K562 (cell line): ENCODE measurements at regions not wholly inside any gene's neighbourhood (a gene's known extent, or its start where the extent isn't known, plus 50 kb on each side); places are given as distances from the start of the nearest gene placed in this dataset.

Experiments
- ATAC-seq: fragments of 200-7000 bp; cut with Tn5 transposase; 3 replicates; pipeline ENCODE4 v1.9.1; 2020; ENCODE audit warnings: moderate library complexity
- BruUV-seq: library from RNA; stranded (reverse); fragments of 400-500 nt; replicated peaks from 2 replicates; lab custom pipeline; 2021; lab: Mats Ljungman, UMichigan
- CTCF ChIA-PET: fragments of 300-600 bp; formaldehyde crosslinking; extraction: SDS; loops from one replicate; lab custom pipeline; 2021; ENCODE audit warnings: low intra/inter-chr PET ratio; lab: Yijun Ruan, JAX
- POLR2A ChIA-PET: fragments of 300-600, 350-650 bp; sonication (Branson Sonifier 250); formaldehyde crosslinking; extraction: SDS; loops from one replicate; lab custom pipeline; 2021; ENCODE audit warnings: antibody characterized with exemption, inconsistent platforms; lab: Yijun Ruan, JAX
- DNase-seq, 4 experiments: peaks; one replicate each; pipeline versions ENCODE4 v3.0.0 to v3.0.0-alpha.2; 2011 to 2018; ENCODE audit warnings: low spot score in 3 of 4, mixed read lengths in 3 of 4; ENCODE audit errors: extremely low read depth in 1 of 4
- FAIRE-seq: peaks from 2 replicates; lab custom pipeline; 2011; peaks lifted over from hg19 to GRCh38; lab: Jason Lieb, UNC
- H2AFZ ChIP-seq: 2 replicates; pipeline ENCODE4 v1.6.0; 2011; ENCODE audit warnings: low read depth, low read length, control low read depth, inconsistent platforms
- H3K27ac ChIP-seq: fragments of 200-600 bp; 3 replicates; pipeline ENCODE4 v1.8.0; 2011; ENCODE audit warnings: low read depth, mild to moderate bottlenecking, control low read depth, inconsistent platforms, low read length, moderate library complexity, mixed read lengths; ENCODE audit errors: extremely low read depth
- H3K27me3 ChIP-seq, 2 experiments: fragments of 300-600 bp in 1 of 2; 2 replicates in 1 of 2; 3 replicates in 1 of 2; pipeline versions ENCODE4 v1.6.0 to v1.8.0; 2011; ENCODE audit warnings: inconsistent platforms in 2 of 2, low read length in 2 of 2, mild to moderate bottlenecking in 1 of 2, mixed read lengths in 1 of 2, moderate library complexity in 1 of 2; ENCODE audit not compliant: control insufficient read depth in 2 of 2, insufficient read depth in 2 of 2
- H3K36me3 ChIP-seq: fragments of 300-600 bp; 3 replicates; pipeline ENCODE4 v1.8.0; 2011; ENCODE audit warnings: mild to moderate bottlenecking, low read length, inconsistent platforms; ENCODE audit not compliant: control insufficient read depth, insufficient read depth
- H3K4me1 ChIP-seq, 2 experiments: fragments of 200-600 bp in 1 of 2; replicated peaks in 1 of 2; 2 replicates in 1 of 2; 3 replicates in 1 of 2; pipeline versions ENCODE4 v1.5.1 to v1.8.0; 2011; ENCODE audit warnings: inconsistent platforms in 2 of 2, low read length in 2 of 2, mild to moderate bottlenecking in 1 of 2, mixed read lengths in 1 of 2, moderate library complexity in 1 of 2; ENCODE audit not compliant: control insufficient read depth in 2 of 2, insufficient read depth in 2 of 2
- H3K4me2 ChIP-seq: 2 replicates; pipeline ENCODE4 v1.6.1; 2011; ENCODE audit warnings: low read length, control low read depth, inconsistent platforms, mixed read lengths; ENCODE audit not compliant: insufficient read depth
- H3K4me3 ChIP-seq: fragments of 200-600 bp; sonication (generic), shearing (Covaris generic); 2 replicates; pipeline ENCODE4 v1.5.1; 2016; ENCODE audit warnings: control low read depth, inconsistent platforms
- H3K79me2 ChIP-seq: fragments of 200-600 bp; 3 replicates; pipeline ENCODE4 v1.8.0; 2011; ENCODE audit warnings: low read length, inconsistent platforms; ENCODE audit not compliant: control insufficient read depth, insufficient read depth
- H3K9ac ChIP-seq, 2 experiments: 2 replicates each; pipeline versions ENCODE4 v1.6.0 to v1.6.1; 2011; ENCODE audit warnings: low read depth in 2 of 2, low read length in 2 of 2, control low read depth in 1 of 2, inconsistent platforms in 1 of 2, mild to moderate bottlenecking in 1 of 2, mixed read lengths in 1 of 2; ENCODE audit not compliant: insufficient read depth in 1 of 2
- H3K9me1 ChIP-seq: one replicate; pipeline ENCODE4 v1.6.0; 2011; ENCODE audit warnings: inconsistent platforms, mild to moderate bottlenecking, low read length, moderate library complexity; ENCODE audit not compliant: control insufficient read depth, insufficient read depth
- H3K9me3 ChIP-seq: replicated peaks from 2 replicates; pipeline ENCODE4 v1.5.1; 2011; ENCODE audit warnings: low read depth, low read length, inconsistent platforms; ENCODE audit not compliant: control insufficient read depth, insufficient read depth
- H4K20me1 ChIP-seq: replicated peaks from 2 replicates; pipeline ENCODE4 v1.6.1; 2011; ENCODE audit warnings: low read length, inconsistent platforms, mixed read lengths; ENCODE audit not compliant: control insufficient read depth, insufficient read depth
- BCOR ChIP-seq: fragments of 450-650 bp; IDR thresholded peaks from 2 replicates; pipeline ENCODE4 v1.6.1; 2016
- CTBP1 ChIP-seq: fragments of 450-650 bp; IDR thresholded peaks from 2 replicates; pipeline ENCODE4 v1.6.1; 2016; ENCODE audit warnings: borderline replicate concordance
- HDGF ChIP-seq: fragments of 450-650 bp; IDR thresholded peaks from 2 replicates; pipeline ENCODE4 v1.6.1; 2016
- HES1 ChIP-seq: fragments of 450-650 bp; IDR thresholded peaks from 2 replicates; pipeline ENCODE4 v1.6.1; 2016; ENCODE audit warnings: low read depth, mild to moderate bottlenecking, moderate library complexity
- NFIC ChIP-seq: fragments of 450-650 bp; IDR thresholded peaks from 2 replicates; pipeline ENCODE4 v1.6.1; 2017; ENCODE audit warnings: mild to moderate bottlenecking, inconsistent platforms
- NFIX ChIP-seq: fragments of 250-450 bp; sonication (Bioruptor Pico); IDR thresholded peaks from 2 replicates; pipeline ENCODE4 v1.4.0; 2020; ENCODE audit warnings: low read depth, mild to moderate bottlenecking, moderate library complexity
- SIN3B ChIP-seq: fragments of 450-650 bp; IDR thresholded peaks from 2 replicates; pipeline ENCODE4 v1.6.1; 2017; ENCODE audit warnings: low read depth, mild to moderate bottlenecking, moderate library complexity
- ZNF217 ChIP-seq: sonication (generic); formaldehyde crosslinking; IDR thresholded peaks from 2 replicates; pipeline ENCODE4 v1.8.0; 2022; ENCODE audit warnings: mild to moderate bottlenecking, missing genetic modification reagents
- ZNF408 ChIP-seq: fragments of 250-450 bp; sonication (Bioruptor Pico); IDR thresholded peaks from 2 replicates; pipeline ENCODE4 v1.4.0; 2020; ENCODE audit warnings: low read depth, mild to moderate bottlenecking, moderate library complexity
- WGBS: fragments of 100-300 bp; shearing (Covaris generic); methylation state at CpG from one replicate; pipeline ENCODE4 v1.1.6; 2016; ENCODE audit warnings: low coverage, mixed read lengths; ENCODE audit not compliant: insufficient coverage; ENCODE audit errors: missing lambda C conversion rate; 5-methylcytosine and 5-hydroxymethylcytosine counted together
- in situ Hi-C: fragments of 300-500 bp; cut with MboI; formaldehyde crosslinking; loops from 4 replicates; pipeline ENCODE4 v1.15.0; 2018; ENCODE audit warnings: inconsistent platforms, mixed read lengths
- intact Hi-C: fragments of 100-400 bp; cut with micrococcal nuclease; formaldehyde crosslinking; loops from 2 replicates; pipeline ENCODE4 v1.14.2; 2022

DNA sequence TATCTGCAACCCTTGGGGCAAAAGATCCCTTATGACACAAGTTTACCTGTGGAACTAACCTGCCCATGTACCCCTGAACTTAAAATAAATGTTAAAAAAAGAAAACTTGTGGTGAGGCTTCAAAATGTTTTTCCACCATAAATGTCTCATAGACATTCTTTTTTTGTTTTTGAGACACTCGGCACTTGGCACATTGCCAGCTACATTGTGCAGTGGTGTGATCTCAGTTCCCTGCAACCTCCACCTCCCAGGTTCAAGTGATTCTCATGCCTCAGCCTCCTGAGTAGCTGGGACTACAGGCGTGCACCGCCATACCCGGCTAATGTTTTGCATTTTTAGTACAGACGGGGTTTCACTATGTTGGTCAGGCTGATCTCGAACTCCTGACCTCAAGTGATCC lies 528.9 kb upstream of the CXorf51A start:
- H4K20me1 ChIP-seq: no peaks in the 10 kb centered on the region
- H3K27ac ChIP-seq: no peak overlapping the region
- no peaks in the 10 kb centered on the region for H3K9me1 ChIP-seq
- H3K4me3 ChIP-seq: no peak overlapping the region
- H3K36me3 ChIP-seq: no peaks in the 10 kb centered on the region
- POLR2A ChIA-PET: no interaction called here
- intact Hi-C loops: no loop called here
- no TSS peak for BruUV-seq
- no peak overlapping the region for H3K4me2 ChIP-seq
- WGBS: 0% methylated on average over 4 of the region's 6 CpGs
- ATAC-seq (no peak), FAIRE-seq (no peak)
- H3K79me2 ChIP-seq: no peaks in the 10 kb centered on the region
- H2AFZ ChIP-seq: no peak overlapping the region
- no peak for TF ChIP-seq BCOR
- no peak for TF ChIP-seq CTBP1
- no peak for TF ChIP-seq SIN3B
- TF ChIP-seq NFIX (CRISPR knock-in tag): peak; percentile 73
- TF ChIP-seq NFIC: peak; percentile 83
- no peak for TF ChIP-seq HES1
- TF ChIP-seq HDGF: no peak
- TF ChIP-seq, all 486 proteins: peak for 2
- H3K9me3 ChIP-seq: no peaks in the 10 kb centered on the region
- no peak for DNase-seq
- in situ Hi-C loops: no loop called here
- no peak overlapping the region for H3K9ac ChIP-seq
- CTCF ChIA-PET: no interaction called here
- H3K4me1 ChIP-seq: no peaks in the 10 kb centered on the region
- H3K27me3 ChIP-seq: no peaks in the 10 kb centered on the region

- no peaks in the 10 kb centered on the region for H3K36me3 ChIP-seq
- POLR2A ChIA-PET: no interaction called here
- H3K27ac ChIP-seq: no peak overlapping the region
- DNase-seq (no peak), ATAC-seq (no peak), FAIRE-seq (no peak)
- no peaks in the 10 kb centered on the region for H3K9me1 ChIP-seq
- no peak overlapping the region for H3K4me3 ChIP-seq
- H3K79me2 ChIP-seq: no peaks in the 10 kb centered on the region
- H3K27me3 ChIP-seq: no peaks in the 10 kb centered on the region
- CTCF ChIA-PET: no interaction called here
- no peak overlapping the region for H2AFZ ChIP-seq
- intact Hi-C loops: no loop called here
- in situ Hi-C loops: no loop called here
- no TSS peak for BruUV-seq
- no peak overlapping the region for H3K4me2 ChIP-seq
- no peaks in the 10 kb centered on the region for H4K20me1 ChIP-seq
- no peaks in the 10 kb centered on the region for H3K9me3 ChIP-seq
- H3K4me1 ChIP-seq: no peaks in the 10 kb centered on the region
- no peak overlapping the region for H3K9ac ChIP-seq
- TF ChIP-seq NFIX (CRISPR knock-in tag) (peak; percentile 83), ZNF408 (CRISPR knock-in tag) (no peak), ZNF217 (CRISPR knock-in tag) (no peak)
Measured at GRCh38 chrX:147342197-147342596, 527.7 kb upstream of the CXorf51A start.
